HG03108 (cell line): ENCODE measurements at regions not wholly inside any gene's neighbourhood (a gene's known extent, or its start where the extent isn't known, plus 50 kb on each side); places are given as distances from the start of the nearest gene placed in this dataset.

Source experiments
- ATAC-seq: cut with Tn5 transposase; IDR thresholded peaks from one replicate; pipeline ENCODE4 v1.9.1; 2021; ENCODE audit warnings: moderate library complexity; ENCODE audit not compliant: unreplicated experiment

- no peak for ATAC-seq
Measured at GRCh38 chrX:43005561-43005960, 227.6 kb upstream of the PPP1R2C start.

GRCh38 chrX:43008356-43008755 lies 230.4 kb upstream of the PPP1R2C start:
- no peak for ATAC-seq

- ATAC-seq = no peak
Measured at GRCh38 chrX:43016021-43016420, 238.1 kb upstream of the PPP1R2C start.

- no peak for ATAC-seq
Measured at GRCh38 chrX:43018031-43018430, 240.1 kb upstream of the PPP1R2C start.

GRCh38 chrX:43019021-43019420 lies 241.1 kb upstream of the PPP1R2C start:
- no peak for ATAC-seq

GRCh38 chrX:43025806-43026315 lies 247.9 kb upstream of the PPP1R2C start:
- no peak for ATAC-seq

GRCh38 chrX:43064096-43064495 lies 286.1 kb upstream of the PPP1R2C start:
- ATAC-seq = no peak

- no peak for ATAC-seq
Measured at GRCh38 chrX:43065978-43066377, 288.0 kb upstream of the PPP1R2C start.

GRCh38 chrX:43068639-43069038 lies 290.7 kb upstream of the PPP1R2C start:
- ATAC-seq = no peak

- no peak for ATAC-seq
Measured at GRCh38 chrX:43083016-43083415, 305.1 kb upstream of the PPP1R2C start.

GRCh38 chrX:43087830-43088229 lies 309.9 kb upstream of the PPP1R2C start:
- no peak for ATAC-seq

- ATAC-seq = no peak
Measured at GRCh38 chrX:43096830-43097229, 318.9 kb upstream of the PPP1R2C start.

- ATAC-seq = no peak
Measured at GRCh38 chrX:43106009-43106408, 328.0 kb upstream of the PPP1R2C start.

- no peak for ATAC-seq
Measured at GRCh38 chrX:43108828-43109227, 330.9 kb upstream of the PPP1R2C start.

GRCh38 chrX:43121637-43122036 lies 343.7 kb upstream of the PPP1R2C start:
- ATAC-seq = no peak

GRCh38 chrX:43139645-43140044 lies 361.7 kb upstream of the PPP1R2C start:
- no peak for ATAC-seq

- ATAC-seq = no peak
Measured at GRCh38 chrX:43140582-43140981, 362.6 kb upstream of the PPP1R2C start.

- ATAC-seq = no peak
Measured at GRCh38 chrX:43141885-43142284, 363.9 kb upstream of the PPP1R2C start.

- no peak for ATAC-seq
Measured at GRCh38 chrX:43148305-43148704, 370.3 kb upstream of the PPP1R2C start.

- no peak for ATAC-seq
Measured at GRCh38 chrX:43165343-43165920, 387.5 kb upstream of the PPP1R2C start.

- ATAC-seq = no peak
Measured at GRCh38 chrX:43166874-43167273, 388.9 kb upstream of the PPP1R2C start.

GRCh38 chrX:43175434-43175833 lies 397.5 kb upstream of the PPP1R2C start:
- ATAC-seq = no peak

- ATAC-seq = no peak
Measured at GRCh38 chrX:43176686-43177085, 398.7 kb upstream of the PPP1R2C start.
